GM23338 (cell line): ENCODE measurements at regions not wholly inside any gene's neighbourhood (a gene's known extent, or its start where the extent isn't known, plus 50 kb on each side); places are given as distances from the start of the nearest gene placed in this dataset.
A peak's percentile ranks its signal among the peaks of the same experiment; 100 is the strongest.

Experiments
- ATAC-seq: fragments of 200-7000 bp; cut with Tn5 transposase; 3 replicates; pipeline ENCODE4 v1.9.1; 2020
- DNase-seq: peaks from one replicate; pipeline ENCODE4 v3.0.0-alpha.2; 2015; ENCODE audit warnings: low spot score
- H2AFZ ChIP-seq: fragments of 200-600 bp; sonication (generic); 2 replicates; pipeline ENCODE4 v1.8.0; 2016; ENCODE audit warnings: antibody characterized with exemption, mild to moderate bottlenecking, moderate library complexity
- H3F3A ChIP-seq: fragments of 200-600 bp; sonication (generic); replicated peaks from 2 replicates; pipeline ENCODE4 v1.8.0; 2017; ENCODE audit warnings: antibody characterized with exemption, mixed run types, low read depth
- H3K27ac ChIP-seq: fragments of 200-600 bp; sonication (generic); 2 replicates; pipeline ENCODE4 v1.6.1; 2016; ENCODE audit warnings: low read depth
- H3K27me3 ChIP-seq: fragments of 200-600 bp; sonication (generic); 2 replicates; pipeline ENCODE4 v1.8.0; 2016; ENCODE audit warnings: mild to moderate bottlenecking, mixed run types, moderate library complexity; ENCODE audit not compliant: insufficient read depth
- H3K36me3 ChIP-seq: fragments of 200-600 bp; sonication (generic); 2 replicates; pipeline ENCODE4 v1.8.0; 2016; ENCODE audit warnings: mild to moderate bottlenecking; ENCODE audit not compliant: insufficient read depth
- H3K4me1 ChIP-seq: fragments of 200-600 bp; sonication (generic); 2 replicates; pipeline ENCODE4 v1.8.0; 2016; ENCODE audit warnings: mild to moderate bottlenecking, moderate library complexity; ENCODE audit not compliant: insufficient read depth
- H3K4me2 ChIP-seq: fragments of 200-600 bp; sonication (generic); 2 replicates; pipeline ENCODE4 v1.7.1; 2017; ENCODE audit warnings: mixed run types
- H3K4me3 ChIP-seq: fragments of 200-600 bp; sonication (generic); 2 replicates; pipeline ENCODE4 v1.6.1; 2016; ENCODE audit warnings: mixed run types
- H3K79me2 ChIP-seq: fragments of 200-600 bp; sonication (generic); replicated peaks from 2 replicates; pipeline ENCODE4 v1.8.0; 2017; ENCODE audit warnings: mild to moderate bottlenecking; ENCODE audit not compliant: insufficient read depth
- H3K9me2 ChIP-seq: fragments of 200-600 bp; sonication (generic); 2 replicates; pipeline ENCODE4 v1.8.0; 2017; ENCODE audit not compliant: insufficient read depth
- H4K20me1 ChIP-seq: fragments of 200-600 bp; sonication (generic); replicated peaks from 2 replicates; pipeline ENCODE4 v1.8.0; 2017; ENCODE audit warnings: mild to moderate bottlenecking; ENCODE audit not compliant: insufficient read depth
- H3K27ac Mint-ChIP-seq: 2 replicates; pipeline ENCODE4 v1.8.0; 2020; ENCODE audit warnings: inconsistent platforms, mild to moderate bottlenecking, moderate library complexity, mixed read lengths
- H3K27me3 Mint-ChIP-seq: 3 replicates; pipeline ENCODE4 v1.8.0; 2022; ENCODE audit warnings: low read depth, mild to moderate bottlenecking, moderate library complexity, mixed read lengths, inconsistent platforms; ENCODE audit not compliant: insufficient read depth, poor library complexity
- H3K36me3 Mint-ChIP-seq: 3 replicates; pipeline ENCODE4 v1.8.0; 2021; ENCODE audit warnings: low read depth, mild to moderate bottlenecking, inconsistent platforms, moderate library complexity, mixed read lengths
- H3K4me1 Mint-ChIP-seq: 3 replicates; pipeline ENCODE4 v1.8.0; 2020; ENCODE audit warnings: mild to moderate bottlenecking, inconsistent platforms, mixed read lengths
- H3K4me3 Mint-ChIP-seq: 3 replicates; pipeline ENCODE4 v1.8.0; 2021; ENCODE audit warnings: moderate library complexity, mild to moderate bottlenecking, inconsistent platforms, mixed read lengths
- H3K9me3 Mint-ChIP-seq: 3 replicates; pipeline ENCODE4 v1.8.0; 2020; ENCODE audit warnings: moderate library complexity, mild to moderate bottlenecking, inconsistent platforms, mixed read lengths
- CREB1 ChIP-seq: fragments of 250-450 bp; sonication (Bioruptor Pico); IDR thresholded peaks from 2 replicates; pipeline ENCODE4 v1.5.0; 2020; ENCODE audit warnings: low read depth, mild to moderate bottlenecking, moderate library complexity
- EZH2 ChIP-seq: fragments of 200-600 bp; sonication (generic); IDR thresholded peaks from one replicate; pipeline ENCODE4 v1.8.0; 2017; ENCODE audit warnings: antibody characterized with exemption, mild to moderate bottlenecking, low read depth; ENCODE audit not compliant: unreplicated experiment
- EZH2phosphoT487 ChIP-seq: fragments of 200-600 bp; sonication (generic); IDR thresholded peaks from one replicate; pipeline ENCODE4 v1.8.1; 2018; ENCODE audit warnings: antibody characterized with exemption; ENCODE audit not compliant: unreplicated experiment
- JUNB ChIP-seq: IDR thresholded peaks from one replicate; pipeline ENCODE4 v1.6.1; 2016; ENCODE audit warnings: antibody characterized with exemption; ENCODE audit not compliant: unreplicated experiment
- NANOG ChIP-seq: IDR thresholded peaks from 2 replicates; pipeline ENCODE4 v1.6.1; 2016; ENCODE audit warnings: antibody characterized with exemption, borderline replicate concordance
- POLR2AphosphoS5 ChIP-seq: IDR thresholded peaks from 2 replicates; pipeline ENCODE4 v1.6.1; 2016; ENCODE audit warnings: antibody characterized with exemption, low read depth
- STAT1 ChIP-seq: IDR thresholded peaks from one replicate; pipeline ENCODE4 v1.6.1; 2016; ENCODE audit warnings: antibody characterized with exemption; ENCODE audit not compliant: unreplicated experiment
- ZNF114 ChIP-seq: fragments of 250-450 bp; sonication (Bioruptor Pico); IDR thresholded peaks from 2 replicates; pipeline ENCODE4 v1.5.0; 2020; ENCODE audit warnings: mild to moderate bottlenecking, moderate library complexity
- ZNF331 ChIP-seq: fragments of 250-450 bp; sonication (Bioruptor Pico); IDR thresholded peaks from 2 replicates; pipeline ENCODE4 v1.5.0; 2020; ENCODE audit warnings: low read depth, mild to moderate bottlenecking, moderate library complexity
- TF ChIP-seq, protein P1 (sequence below): fragments of 250-450 bp; sonication (Bioruptor Pico); IDR thresholded peaks from 2 replicates; pipeline ENCODE4 v1.5.0; 2020; ENCODE audit warnings: mild to moderate bottlenecking, moderate library complexity
- TF ChIP-seq, protein P2 (sequence below), 2 experiments: fragments of 200-600 bp in 1 of 2; sonication (generic) in 1 of 2; conservative IDR thresholded peaks; 2 replicates each; pipeline versions ENCODE4 v1.5.1 to v1.6.1; 2016 to 2017; ENCODE audit warnings: antibody characterized with exemption in 2 of 2, low read depth in 2 of 2, mild to moderate bottlenecking in 2 of 2, moderate library complexity in 1 of 2
- TF ChIP-seq, protein P3 (sequence below): IDR thresholded peaks from 2 replicates; pipeline ENCODE4 v1.6.1; 2016; ENCODE audit warnings: antibody characterized with exemption
- TF ChIP-seq, protein P4 (sequence below): IDR thresholded peaks from one replicate; pipeline ENCODE4 v1.6.1; 2018; ENCODE audit warnings: antibody characterized with exemption; ENCODE audit not compliant: unreplicated experiment

DNA sequence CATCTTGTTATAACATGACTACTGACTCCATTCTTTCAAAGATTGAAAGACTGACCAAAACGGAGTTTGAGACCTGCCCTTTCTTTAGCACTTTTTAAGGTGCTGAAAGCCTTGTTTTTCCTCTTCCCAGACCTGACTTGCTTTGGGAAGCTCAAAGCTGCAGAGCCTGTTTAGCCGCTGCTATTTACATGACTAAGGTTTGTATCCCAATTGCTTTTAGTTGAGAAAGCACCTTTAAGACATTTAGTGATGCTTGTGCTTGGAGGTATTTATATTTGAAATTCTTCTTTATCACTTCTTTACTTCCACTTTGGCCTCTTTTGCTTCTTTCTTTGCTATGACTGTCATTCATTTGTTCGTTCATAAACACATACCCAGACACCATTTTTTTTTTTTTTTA lies 182.6 kb upstream of the ELL2 start:
- Histone ChIP-seq H3K4me1 (peaks cover 30% of the 10 kb centered on the region), H3K9me2 (no peaks in the 10 kb centered on the region), H3K27me3 (no peaks in the 10 kb centered on the region), H3F3A (no peaks in the 10 kb centered on the region), H3K27ac (peak overlapping the region; percentile 59; the same call in 1 of the 2 replicates), H4K20me1 (no peaks in the 10 kb centered on the region), H3K79me2 (no peaks in the 10 kb centered on the region), H3K4me3 (no peak overlapping the region), H2AFZ (no peak overlapping the region), H3K4me2 (peak overlapping the region; percentile 28; the same call in 1 of the 2 replicates), H3K36me3 (no peaks in the 10 kb centered on the region)
- DNase-seq, result peak; percentile 94
- peak overlapping the region; percentile 91 for H3K27ac Mint-ChIP-seq
- 0 out of 3 replicates have a peak overlapping the region, but pooled peaks have one; percentile 4 for H3K4me3 Mint-ChIP-seq
- no peak for TF ChIP-seq ZNF114
- TF ChIP-seq CREB1 (CRISPR knock-in tag), result no peak
- TF ChIP-seq POLR2AphosphoS5, result no peak
- TF ChIP-seq, protein P1, sequence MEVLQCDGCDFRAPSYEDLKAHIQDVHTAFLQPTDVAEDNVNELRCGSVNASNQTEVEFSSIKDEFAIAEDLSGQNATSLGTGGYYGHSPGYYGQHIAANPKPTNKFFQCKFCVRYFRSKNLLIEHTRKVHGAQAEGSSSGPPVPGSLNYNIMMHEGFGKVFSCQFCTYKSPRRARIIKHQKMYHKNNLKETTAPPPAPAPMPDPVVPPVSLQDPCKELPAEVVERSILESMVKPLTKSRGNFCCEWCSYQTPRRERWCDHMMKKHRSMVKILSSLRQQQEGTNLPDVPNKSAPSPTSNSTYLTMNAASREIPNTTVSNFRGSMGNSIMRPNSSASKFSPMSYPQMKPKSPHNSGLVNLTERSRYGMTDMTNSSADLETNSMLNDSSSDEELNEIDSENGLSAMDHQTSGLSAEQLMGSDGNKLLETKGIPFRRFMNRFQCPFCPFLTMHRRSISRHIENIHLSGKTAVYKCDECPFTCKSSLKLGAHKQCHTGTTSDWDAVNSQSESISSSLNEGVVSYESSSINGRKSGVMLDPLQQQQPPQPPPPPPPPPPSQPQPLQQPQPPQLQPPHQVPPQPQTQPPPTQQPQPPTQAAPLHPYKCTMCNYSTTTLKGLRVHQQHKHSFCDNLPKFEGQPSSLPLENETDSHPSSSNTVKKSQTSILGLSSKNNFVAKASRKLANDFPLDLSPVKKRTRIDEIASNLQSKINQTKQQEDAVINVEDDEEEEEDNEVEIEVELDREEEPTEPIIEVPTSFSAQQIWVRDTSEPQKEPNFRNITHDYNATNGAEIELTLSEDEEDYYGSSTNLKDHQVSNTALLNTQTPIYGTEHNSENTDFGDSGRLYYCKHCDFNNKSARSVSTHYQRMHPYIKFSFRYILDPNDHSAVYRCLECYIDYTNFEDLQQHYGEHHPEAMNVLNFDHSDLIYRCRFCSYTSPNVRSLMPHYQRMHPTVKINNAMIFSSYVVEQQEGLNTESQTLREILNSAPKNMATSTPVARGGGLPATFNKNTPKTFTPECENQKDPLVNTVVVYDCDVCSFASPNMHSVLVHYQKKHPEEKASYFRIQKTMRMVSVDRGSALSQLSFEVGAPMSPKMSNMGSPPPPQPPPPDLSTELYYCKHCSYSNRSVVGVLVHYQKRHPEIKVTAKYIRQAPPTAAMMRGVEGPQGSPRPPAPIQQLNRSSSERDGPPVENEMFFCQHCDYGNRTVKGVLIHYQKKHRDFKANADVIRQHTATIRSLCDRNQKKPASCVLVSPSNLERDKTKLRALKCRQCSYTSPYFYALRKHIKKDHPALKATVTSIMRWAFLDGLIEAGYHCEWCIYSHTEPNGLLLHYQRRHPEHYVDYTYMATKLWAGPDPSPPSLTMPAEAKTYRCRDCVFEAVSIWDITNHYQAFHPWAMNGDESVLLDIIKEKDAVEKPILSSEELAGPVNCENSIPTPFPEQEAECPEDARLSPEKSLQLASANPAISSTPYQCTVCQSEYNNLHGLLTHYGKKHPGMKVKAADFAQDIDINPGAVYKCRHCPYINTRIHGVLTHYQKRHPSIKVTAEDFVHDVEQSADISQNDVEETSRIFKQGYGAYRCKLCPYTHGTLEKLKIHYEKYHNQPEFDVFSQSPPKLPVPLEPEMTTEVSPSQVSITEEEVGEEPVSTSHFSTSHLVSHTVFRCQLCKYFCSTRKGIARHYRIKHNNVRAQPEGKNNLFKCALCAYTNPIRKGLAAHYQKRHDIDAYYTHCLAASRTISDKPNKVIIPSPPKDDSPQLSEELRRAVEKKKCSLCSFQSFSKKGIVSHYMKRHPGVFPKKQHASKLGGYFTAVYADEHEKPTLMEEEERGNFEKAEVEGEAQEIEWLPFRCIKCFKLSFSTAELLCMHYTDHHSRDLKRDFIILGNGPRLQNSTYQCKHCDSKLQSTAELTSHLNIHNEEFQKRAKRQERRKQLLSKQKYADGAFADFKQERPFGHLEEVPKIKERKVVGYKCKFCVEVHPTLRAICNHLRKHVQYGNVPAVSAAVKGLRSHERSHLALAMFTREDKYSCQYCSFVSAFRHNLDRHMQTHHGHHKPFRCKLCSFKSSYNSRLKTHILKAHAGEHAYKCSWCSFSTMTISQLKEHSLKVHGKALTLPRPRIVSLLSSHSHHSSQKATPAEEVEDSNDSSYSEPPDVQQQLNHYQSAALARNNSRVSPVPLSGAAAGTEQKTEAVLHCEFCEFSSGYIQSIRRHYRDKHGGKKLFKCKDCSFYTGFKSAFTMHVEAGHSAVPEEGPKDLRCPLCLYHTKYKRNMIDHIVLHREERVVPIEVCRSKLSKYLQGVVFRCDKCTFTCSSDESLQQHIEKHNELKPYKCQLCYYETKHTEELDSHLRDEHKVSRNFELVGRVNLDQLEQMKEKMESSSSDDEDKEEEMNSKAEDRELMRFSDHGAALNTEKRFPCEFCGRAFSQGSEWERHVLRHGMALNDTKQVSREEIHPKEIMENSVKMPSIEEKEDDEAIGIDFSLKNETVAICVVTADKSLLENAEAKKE (CRISPR knock-in tag), result no peak
- no peak for TF ChIP-seq NANOG
- TF ChIP-seq, protein P2, sequence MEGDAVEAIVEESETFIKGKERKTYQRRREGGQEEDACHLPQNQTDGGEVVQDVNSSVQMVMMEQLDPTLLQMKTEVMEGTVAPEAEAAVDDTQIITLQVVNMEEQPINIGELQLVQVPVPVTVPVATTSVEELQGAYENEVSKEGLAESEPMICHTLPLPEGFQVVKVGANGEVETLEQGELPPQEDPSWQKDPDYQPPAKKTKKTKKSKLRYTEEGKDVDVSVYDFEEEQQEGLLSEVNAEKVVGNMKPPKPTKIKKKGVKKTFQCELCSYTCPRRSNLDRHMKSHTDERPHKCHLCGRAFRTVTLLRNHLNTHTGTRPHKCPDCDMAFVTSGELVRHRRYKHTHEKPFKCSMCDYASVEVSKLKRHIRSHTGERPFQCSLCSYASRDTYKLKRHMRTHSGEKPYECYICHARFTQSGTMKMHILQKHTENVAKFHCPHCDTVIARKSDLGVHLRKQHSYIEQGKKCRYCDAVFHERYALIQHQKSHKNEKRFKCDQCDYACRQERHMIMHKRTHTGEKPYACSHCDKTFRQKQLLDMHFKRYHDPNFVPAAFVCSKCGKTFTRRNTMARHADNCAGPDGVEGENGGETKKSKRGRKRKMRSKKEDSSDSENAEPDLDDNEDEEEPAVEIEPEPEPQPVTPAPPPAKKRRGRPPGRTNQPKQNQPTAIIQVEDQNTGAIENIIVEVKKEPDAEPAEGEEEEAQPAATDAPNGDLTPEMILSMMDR (conservative IDR thresholded peaks at IDR 0.05; ENCODE audit: low read depth in 2 of 2), result no peak
- no peak for TF ChIP-seq ZNF331 (CRISPR knock-in tag)
- TF ChIP-seq, protein P3, sequence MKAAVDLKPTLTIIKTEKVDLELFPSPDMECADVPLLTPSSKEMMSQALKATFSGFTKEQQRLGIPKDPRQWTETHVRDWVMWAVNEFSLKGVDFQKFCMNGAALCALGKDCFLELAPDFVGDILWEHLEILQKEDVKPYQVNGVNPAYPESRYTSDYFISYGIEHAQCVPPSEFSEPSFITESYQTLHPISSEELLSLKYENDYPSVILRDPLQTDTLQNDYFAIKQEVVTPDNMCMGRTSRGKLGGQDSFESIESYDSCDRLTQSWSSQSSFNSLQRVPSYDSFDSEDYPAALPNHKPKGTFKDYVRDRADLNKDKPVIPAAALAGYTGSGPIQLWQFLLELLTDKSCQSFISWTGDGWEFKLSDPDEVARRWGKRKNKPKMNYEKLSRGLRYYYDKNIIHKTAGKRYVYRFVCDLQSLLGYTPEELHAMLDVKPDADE, result no peak
- TF ChIP-seq EZH2, result no peak
- TF ChIP-seq EZH2phosphoT487, result no peak
- no peak for TF ChIP-seq STAT1
- TF ChIP-seq JUNB, result no peak
- TF ChIP-seq, protein P4, sequence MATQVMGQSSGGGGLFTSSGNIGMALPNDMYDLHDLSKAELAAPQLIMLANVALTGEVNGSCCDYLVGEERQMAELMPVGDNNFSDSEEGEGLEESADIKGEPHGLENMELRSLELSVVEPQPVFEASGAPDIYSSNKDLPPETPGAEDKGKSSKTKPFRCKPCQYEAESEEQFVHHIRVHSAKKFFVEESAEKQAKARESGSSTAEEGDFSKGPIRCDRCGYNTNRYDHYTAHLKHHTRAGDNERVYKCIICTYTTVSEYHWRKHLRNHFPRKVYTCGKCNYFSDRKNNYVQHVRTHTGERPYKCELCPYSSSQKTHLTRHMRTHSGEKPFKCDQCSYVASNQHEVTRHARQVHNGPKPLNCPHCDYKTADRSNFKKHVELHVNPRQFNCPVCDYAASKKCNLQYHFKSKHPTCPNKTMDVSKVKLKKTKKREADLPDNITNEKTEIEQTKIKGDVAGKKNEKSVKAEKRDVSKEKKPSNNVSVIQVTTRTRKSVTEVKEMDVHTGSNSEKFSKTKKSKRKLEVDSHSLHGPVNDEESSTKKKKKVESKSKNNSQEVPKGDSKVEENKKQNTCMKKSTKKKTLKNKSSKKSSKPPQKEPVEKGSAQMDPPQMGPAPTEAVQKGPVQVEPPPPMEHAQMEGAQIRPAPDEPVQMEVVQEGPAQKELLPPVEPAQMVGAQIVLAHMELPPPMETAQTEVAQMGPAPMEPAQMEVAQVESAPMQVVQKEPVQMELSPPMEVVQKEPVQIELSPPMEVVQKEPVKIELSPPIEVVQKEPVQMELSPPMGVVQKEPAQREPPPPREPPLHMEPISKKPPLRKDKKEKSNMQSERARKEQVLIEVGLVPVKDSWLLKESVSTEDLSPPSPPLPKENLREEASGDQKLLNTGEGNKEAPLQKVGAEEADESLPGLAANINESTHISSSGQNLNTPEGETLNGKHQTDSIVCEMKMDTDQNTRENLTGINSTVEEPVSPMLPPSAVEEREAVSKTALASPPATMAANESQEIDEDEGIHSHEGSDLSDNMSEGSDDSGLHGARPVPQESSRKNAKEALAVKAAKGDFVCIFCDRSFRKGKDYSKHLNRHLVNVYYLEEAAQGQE, result no peak
- no peaks in the 10 kb centered on the region for H3K27me3 Mint-ChIP-seq
- no peaks in the 10 kb centered on the region for H3K9me3 Mint-ChIP-seq
- H3K36me3 Mint-ChIP-seq, result no peaks in the 10 kb centered on the region
- peak; percentile 95 for ATAC-seq
- H3K4me1 Mint-ChIP-seq, result peaks cover 33% of the 10 kb centered on the region
